Thyroid gland (tissue), 4 donors: ENCODE measurements at regions not wholly inside any gene's neighbourhood (a gene's known extent, or its start where the extent isn't known, plus 50 kb on each side); places are given as distances from the start of the nearest gene placed in this dataset.

Source experiments
- CTCF ChIP-seq, 6 experiments: fragments of 200-600 bp in 3 of 6; fragments of 450-650 bp in 3 of 6; sonication (generic) in 3 of 6; IDR thresholded peaks; one replicate each; pipeline ENCODE4 v1.5.1; 2016 to 2019; ENCODE audit warnings: antibody characterized with exemption in 6 of 6, mild to moderate bottlenecking in 2 of 6, inconsistent platforms in 1 of 6, moderate library complexity in 1 of 6
- POLR2A ChIP-seq, 2 donors: fragments of 450-650 bp; IDR thresholded peaks; one replicate each; pipeline ENCODE4 v1.6.1; 2017; ENCODE audit warnings: antibody characterized with exemption in 2 of 2, mild to moderate bottlenecking in 2 of 2, moderate library complexity in 1 of 2

- no peak for TF ChIP-seq CTCF (IDR thresholded peaks at IDR 0.05)
- no peak for TF ChIP-seq POLR2A (IDR thresholded peaks at IDR 0.05)
Measured at GRCh38 chr11:80162387-80162786, 721.6 kb upstream of the TENM4 start.
